ENCODE measurements at regions not wholly inside any gene's neighbourhood (a gene's known extent, or its start where the extent isn't known, plus 50 kb on each side); places are given as distances from the start of the nearest gene placed in this dataset.

GRCh38 chr13:106874323-106874722, 306.4 kb upstream of the ARGLU1 start:
- TF ChIP-seq EZH2 (IDR thresholded peaks at IDR 0.05; ENCODE audit: low read length, unreplicated experiment) = no peak
- no peak for TF ChIP-seq CTCF (conservative IDR thresholded peaks at IDR 0.05; ENCODE audit: low read depth, low read length)
- no peak for TF ChIP-seq EZH2phosphoT487 (IDR thresholded peaks at IDR 0.05; ENCODE audit: borderline replicate concordance, low read length)

Measured in PC-3 (cell line).